Renal cortical epithelial cell (primary cell): ENCODE measurements at regions not wholly inside any gene's neighbourhood (a gene's known extent, or its start where the extent isn't known, plus 50 kb on each side); places are given as distances from the start of the nearest gene placed in this dataset.

Experiments
- DNase-seq: peaks from one replicate; pipeline ENCODE4 v3.0.0-alpha.2; 2011; ENCODE audit warnings: low read depth

- no peak for DNase-seq
Measured at GRCh38 chr15:29611057-29611456, 211.2 kb downstream of the TJP1 start.

GRCh38 chr15:29601811-29602210 lies 220.5 kb downstream of the TJP1 start:
- DNase-seq: no peak

- DNase-seq: no peak
Measured at GRCh38 chr15:29600262-29600661, 222.0 kb downstream of the TJP1 start.

- DNase-seq: peak; percentile 58
Measured at GRCh38 chr15:29596266-29596665, 226.0 kb downstream of the TJP1 start.

- no peak for DNase-seq
Measured at GRCh38 chr15:29593629-29594028, 228.6 kb downstream of the TJP1 start.

- no peak for DNase-seq
Measured at GRCh38 chr15:29593111-29593510, 229.2 kb downstream of the TJP1 start.

- no peak for DNase-seq
Measured at GRCh38 chr15:29590701-29591100, 231.6 kb downstream of the TJP1 start.

GRCh38 chr15:29589975-29590374 lies 232.3 kb downstream of the TJP1 start:
- DNase-seq: no peak

GRCh38 chr15:29589416-29589815 lies 232.9 kb downstream of the TJP1 start:
- DNase-seq: no peak

GRCh38 chr15:29573197-29573838 lies 248.9 kb downstream of the TJP1 start:
- no peak for DNase-seq

- DNase-seq: peak; percentile 21
Measured at GRCh38 chr15:29571792-29572431, 250.4 kb downstream of the TJP1 start.

GRCh38 chr15:29570948-29571791 lies 251.1 kb downstream of the TJP1 start:
- no peak for DNase-seq

- DNase-seq: no peak
Measured at GRCh38 chr15:29570121-29570947, 251.9 kb downstream of the TJP1 start.

- no peak for DNase-seq
Measured at GRCh38 chr15:29569533-29570092, 252.7 kb downstream of the TJP1 start.

GRCh38 chr15:29568840-29569532 lies 253.3 kb downstream of the TJP1 start:
- DNase-seq: peak; percentile 73

GRCh38 chr15:29567336-29567735 lies 254.9 kb downstream of the TJP1 start:
- peak; percentile 54 for DNase-seq

GRCh38 chr15:29566914-29567313 lies 255.4 kb downstream of the TJP1 start:
- peak; percentile 82 for DNase-seq

- DNase-seq: no peak
Measured at GRCh38 chr15:29563112-29563511, 259.2 kb downstream of the TJP1 start.

GRCh38 chr15:29560896-29561295 lies 261.4 kb downstream of the TJP1 start:
- DNase-seq: no peak

- DNase-seq: no peak
Measured at GRCh38 chr15:29558261-29558660, 264.0 kb downstream of the TJP1 start.

GRCh38 chr15:29557171-29557570 lies 265.1 kb downstream of the TJP1 start:
- DNase-seq: no peak
